GM18520 (cell line): ENCODE measurements at regions not wholly inside any gene's neighbourhood (a gene's known extent, or its start where the extent isn't known, plus 50 kb on each side); places are given as distances from the start of the nearest gene placed in this dataset.
"Not testable (repeated sequence)": the region's sequence is repeated elsewhere in the genome, so short reads cannot be mapped to it uniquely, and the experiment has no call there.

Experiments
- ATAC-seq: cut with Tn5 transposase; IDR thresholded peaks from one replicate; pipeline ENCODE4 v1.9.1; 2021; ENCODE audit not compliant: unreplicated experiment

- no peak for ATAC-seq
These were observed 106.8 kb upstream of the GPBP1 start for GRCh38 chr5:57066924-57067596.

GRCh38 chr5:57067597-57067924 lies 106.3 kb upstream of the GPBP1 start:
- ATAC-seq, result no peak

GRCh38 chr5:57069115-57069835 lies 104.6 kb upstream of the GPBP1 start:
- no peak for ATAC-seq

GRCh38 chr5:57072218-57072892 lies 101.5 kb upstream of the GPBP1 start:
- no peak for ATAC-seq

GRCh38 chr5:57082441-57083067 lies 91.3 kb upstream of the GPBP1 start:
- ATAC-seq, result no peak

- ATAC-seq, result no peak
These were observed 88.4 kb upstream of the GPBP1 start for GRCh38 chr5:57085306-57086081.

- not testable (repeated sequence) for ATAC-seq
These were observed 85.9 kb upstream of the GPBP1 start for GRCh38 chr5:57087947-57088346.

GRCh38 chr5:57094753-57095683 lies 78.8 kb upstream of the GPBP1 start:
- ATAC-seq, result no peak

GRCh38 chr5:57097526-57097925 lies 76.3 kb upstream of the GPBP1 start:
- no peak for ATAC-seq

GRCh38 chr5:57102189-57102904 lies 71.5 kb upstream of the GPBP1 start:
- no peak for ATAC-seq

- ATAC-seq, result no peak
These were observed 71.0 kb upstream of the GPBP1 start for GRCh38 chr5:57102905-57103255.

- ATAC-seq, result no peak
These were observed 70.4 kb upstream of the GPBP1 start for GRCh38 chr5:57103317-57103907.

- no peak for ATAC-seq
These were observed 67.2 kb upstream of the GPBP1 start for GRCh38 chr5:57106661-57107060.

- no peak for ATAC-seq
These were observed 61.9 kb upstream of the GPBP1 start for GRCh38 chr5:57111993-57112392.

- ATAC-seq, result no peak
These were observed 60.4 kb upstream of the GPBP1 start for GRCh38 chr5:57113481-57113880.

GRCh38 chr5:57117596-57117995 lies 56.3 kb upstream of the GPBP1 start:
- no peak for ATAC-seq

GRCh38 chr5:57119031-57119430 lies 54.8 kb upstream of the GPBP1 start:
- no peak for ATAC-seq

GRCh38 chr5:57124014-57124413 lies 49.8 kb upstream of the GPBP1 start:
- no peak for ATAC-seq
